ENCODE measurements at regions not wholly inside any gene's neighbourhood (a gene's known extent, or its start where the extent isn't known, plus 50 kb on each side); places are given as distances from the start of the nearest gene placed in this dataset.

DNA sequence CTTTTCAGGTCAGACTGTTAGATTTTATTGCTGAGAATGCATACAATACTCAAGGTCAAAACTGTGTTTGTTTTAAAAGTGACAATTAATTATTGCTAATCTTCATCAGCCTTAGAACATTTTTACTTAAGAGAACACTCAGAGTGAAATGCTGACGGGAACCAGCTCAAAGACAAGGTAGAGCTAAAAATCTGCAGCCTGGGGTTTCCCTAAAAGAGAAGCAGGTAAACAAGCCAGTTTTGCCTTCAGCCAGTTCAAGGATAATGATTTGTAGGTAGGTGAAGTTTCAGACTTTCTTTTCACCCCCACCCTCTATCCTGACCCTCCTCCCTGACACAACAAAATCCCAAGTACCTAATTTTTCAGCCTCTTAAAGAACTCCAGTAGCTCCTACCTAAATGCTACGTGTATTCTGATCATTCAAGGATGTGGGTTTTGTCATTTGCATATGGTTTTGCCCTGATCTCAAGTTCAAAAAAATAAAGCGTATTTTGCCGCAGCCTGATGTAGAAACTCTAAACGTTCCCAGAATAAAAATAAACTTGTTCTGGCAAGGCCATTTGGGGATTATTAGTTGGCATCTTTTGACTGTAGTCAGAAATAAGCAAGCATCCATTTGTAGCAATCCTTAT, 407.2 kb downstream of the EFNA5 start:
- no peak for DNase-seq (ENCODE audit: low read depth in 2 of 2)

DNA sequence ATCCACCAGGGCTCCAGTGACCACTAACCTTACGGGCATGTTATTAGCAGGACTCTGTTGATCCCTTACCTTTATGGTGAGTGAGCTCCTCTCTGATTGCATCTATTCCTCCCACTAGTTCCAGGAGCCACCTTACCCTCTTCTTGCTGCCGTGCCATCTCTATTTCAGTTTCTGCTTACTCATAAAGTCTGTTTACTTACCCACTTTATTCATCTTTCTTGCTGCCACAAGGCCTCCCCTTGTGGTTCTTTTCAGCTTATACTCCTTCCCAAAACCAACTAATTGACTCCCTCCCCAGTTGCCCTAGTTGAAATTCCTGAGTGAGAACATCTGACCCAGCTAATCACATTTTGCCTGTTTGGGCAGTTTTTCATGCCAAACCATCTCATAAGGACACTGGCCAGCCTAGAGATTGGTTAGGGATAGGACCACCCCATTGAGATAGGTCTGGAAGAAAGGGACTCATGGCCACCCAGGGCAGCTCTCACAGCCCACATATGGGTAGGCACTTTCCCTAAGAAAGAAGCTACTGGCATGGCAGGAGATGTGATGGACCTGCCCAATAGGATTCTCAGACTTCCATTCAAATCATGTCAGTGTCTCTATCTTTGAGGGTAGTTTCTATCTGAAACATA, 412.7 kb downstream of the EFNA5 start:
- no peak for DNase-seq (ENCODE audit: low read depth in 2 of 2)

DNA sequence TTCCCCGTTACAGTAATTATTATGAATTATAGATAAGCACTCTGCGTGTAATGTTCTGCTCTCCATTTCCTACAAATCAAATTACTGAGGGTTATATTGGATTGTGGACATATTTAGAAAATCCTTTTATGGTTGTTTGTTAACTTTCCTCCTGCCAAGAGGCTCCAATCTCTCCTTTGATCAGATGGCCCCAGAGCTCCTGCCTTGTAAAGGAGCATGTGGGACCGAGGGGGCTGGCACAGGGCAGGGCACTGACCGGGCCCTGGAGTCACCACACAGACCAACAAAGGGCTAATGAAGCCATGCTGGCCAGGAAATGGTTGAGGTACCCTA, 415.9 kb downstream of the EFNA5 start:
- DNase-seq (ENCODE audit: low read depth in 2 of 2): no peak

DNA sequence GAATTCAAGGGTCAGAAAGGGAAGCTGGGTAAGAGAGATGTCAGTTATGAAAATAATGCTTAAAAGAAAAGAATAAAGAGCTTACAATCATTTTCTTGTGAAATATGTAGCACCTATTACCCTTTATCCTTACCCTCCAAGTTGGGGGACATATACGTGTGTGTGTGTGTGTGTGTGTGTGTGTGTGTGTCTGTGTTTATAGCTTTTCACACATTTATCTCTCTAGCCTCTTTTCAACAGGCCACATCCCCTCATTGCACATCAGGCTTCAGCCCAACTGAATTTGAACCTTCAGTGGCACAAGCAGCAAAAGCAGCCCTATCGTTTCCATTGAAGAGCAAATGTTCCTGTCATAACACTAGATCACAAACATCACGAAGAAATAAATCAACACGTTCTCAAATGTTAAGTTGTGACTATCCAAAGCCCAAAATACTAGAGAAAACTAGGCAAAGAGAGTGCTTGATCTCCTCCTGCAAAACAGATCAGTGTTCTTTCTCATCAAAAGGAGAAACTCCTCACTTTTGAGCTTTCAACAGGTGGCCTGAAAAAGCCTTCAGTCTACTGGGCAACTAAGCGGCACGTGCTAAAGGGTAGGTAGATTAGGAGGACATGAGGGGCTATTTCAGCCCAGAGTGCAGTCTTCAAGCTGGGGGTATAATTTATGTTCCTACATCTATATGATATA, 416.4 kb downstream of the EFNA5 start:
- DNase-seq (ENCODE audit: low read depth in 2 of 2): no peak

DNA sequence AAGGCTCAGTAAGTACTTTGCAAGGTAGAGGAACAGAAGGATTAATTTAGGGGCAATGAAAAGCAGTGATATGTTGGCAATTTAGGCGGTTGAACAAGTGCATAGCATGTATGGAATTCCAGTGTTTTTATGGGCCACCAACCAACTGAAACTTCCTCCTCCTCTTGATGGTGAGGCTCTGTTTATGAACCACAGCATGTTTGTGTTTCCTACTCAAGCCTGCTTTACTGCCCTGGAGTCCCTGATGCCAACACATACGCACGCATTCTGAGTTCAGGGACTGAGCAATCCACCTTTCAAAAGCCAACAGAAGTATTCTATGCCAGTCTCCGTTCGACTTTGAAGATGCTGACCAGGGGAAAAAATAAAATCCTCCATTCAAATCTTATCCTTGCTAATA, 417.5 kb downstream of the EFNA5 start:
- no peak for DNase-seq (ENCODE audit: low read depth in 2 of 2)

- no peak for DNase-seq (ENCODE audit: low read depth in 2 of 2)
Observed at GRCh38 chr5:107251151-107251550, 419.6 kb downstream of the EFNA5 start.

DNA sequence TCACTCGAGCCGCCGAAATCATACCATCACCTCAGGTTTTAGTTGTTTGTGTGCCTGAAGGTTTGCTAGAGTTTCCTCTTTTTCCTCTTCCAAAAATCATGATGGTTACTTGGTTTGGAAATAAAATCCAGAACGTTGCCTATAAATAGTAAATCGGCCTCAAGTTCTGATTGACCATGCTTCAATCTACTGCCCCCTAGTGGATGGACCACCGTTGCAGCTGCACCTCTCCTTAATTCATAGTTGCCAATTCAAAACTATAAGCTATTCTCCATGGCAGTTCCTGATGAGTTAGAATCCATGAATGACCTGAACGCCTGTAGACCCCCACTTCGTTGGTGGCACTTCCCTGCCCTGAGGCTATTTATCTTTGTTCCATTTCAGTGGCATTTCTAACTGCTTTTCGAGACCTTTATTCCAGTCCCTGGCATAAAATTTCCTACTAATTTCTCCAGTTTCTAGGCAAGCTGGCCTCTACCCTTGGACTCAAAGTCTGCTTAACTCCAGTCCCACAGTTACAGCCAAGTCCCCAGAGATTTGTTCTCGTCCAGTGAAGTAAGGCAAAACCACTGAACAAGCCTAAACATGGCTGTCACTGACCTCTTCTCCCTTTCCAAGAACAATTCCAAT, 422.6 kb downstream of the EFNA5 start:
- DNase-seq (ENCODE audit: low read depth in 2 of 2): peak in 1 of 2 experiments; percentile 35

GRCh38 chr5:107247427-107247826, 423.3 kb downstream of the EFNA5 start:
- DNase-seq (ENCODE audit: low read depth in 2 of 2): no peak

GRCh38 chr5:107243220-107243579, 427.5 kb downstream of the EFNA5 start:
- no peak for DNase-seq (ENCODE audit: low read depth in 2 of 2)

- no peak for DNase-seq (ENCODE audit: low read depth in 2 of 2)
Observed at GRCh38 chr5:107242411-107243219, 428.1 kb downstream of the EFNA5 start.

GRCh38 chr5:107241841-107242240, 428.9 kb downstream of the EFNA5 start:
- no peak for DNase-seq (ENCODE audit: low read depth in 2 of 2)

DNA sequence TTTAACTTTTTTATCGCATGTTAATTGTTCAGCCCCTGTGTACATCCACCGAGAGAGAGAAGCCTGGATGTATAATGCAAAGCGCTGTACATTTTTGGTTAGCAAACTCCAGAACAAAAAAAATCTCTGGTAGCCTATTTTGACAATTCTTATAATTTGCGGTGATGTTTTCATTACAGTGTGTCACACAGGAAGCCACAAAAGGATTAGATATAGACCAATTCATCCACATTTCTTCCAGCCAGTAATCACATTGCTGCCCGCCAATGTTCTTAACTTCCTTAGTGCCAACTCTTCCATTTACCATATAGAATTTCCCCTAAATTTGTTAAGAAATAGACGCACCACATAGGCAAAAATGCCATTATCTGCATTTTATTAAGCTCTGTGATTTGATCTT, 435.6 kb downstream of the EFNA5 start:
- DNase-seq (ENCODE audit: low read depth in 2 of 2): no peak

- no peak for DNase-seq (ENCODE audit: low read depth in 2 of 2)
Observed at GRCh38 chr5:107232788-107233187, 437.9 kb downstream of the EFNA5 start.

- no peak for DNase-seq (ENCODE audit: low read depth in 2 of 2)
Observed at GRCh38 chr5:107232293-107232692, 438.4 kb downstream of the EFNA5 start.

DNA sequence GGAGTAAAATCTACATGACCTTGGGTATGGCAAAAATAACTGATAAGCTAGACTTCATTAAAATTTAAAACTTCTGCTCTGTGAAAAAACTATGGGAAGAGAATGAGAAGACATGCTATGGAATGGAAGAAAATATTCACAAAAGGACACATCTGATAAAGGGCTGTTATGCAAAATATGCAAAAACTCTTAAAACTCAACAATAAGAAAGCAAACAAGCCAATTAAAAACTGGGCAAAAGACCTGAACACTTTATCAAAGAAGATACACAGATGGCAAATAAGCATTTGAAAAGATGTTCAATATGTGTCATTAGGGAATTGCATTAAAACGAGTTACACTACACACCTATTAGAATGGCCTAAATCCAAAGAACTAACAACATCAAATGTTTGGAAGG, 439.5 kb downstream of the EFNA5 start:
- DNase-seq (ENCODE audit: low read depth in 2 of 2): no peak

- no peak for DNase-seq (ENCODE audit: low read depth in 2 of 2)
Observed at GRCh38 chr5:107230367-107230766, 440.4 kb downstream of the EFNA5 start.

DNA sequence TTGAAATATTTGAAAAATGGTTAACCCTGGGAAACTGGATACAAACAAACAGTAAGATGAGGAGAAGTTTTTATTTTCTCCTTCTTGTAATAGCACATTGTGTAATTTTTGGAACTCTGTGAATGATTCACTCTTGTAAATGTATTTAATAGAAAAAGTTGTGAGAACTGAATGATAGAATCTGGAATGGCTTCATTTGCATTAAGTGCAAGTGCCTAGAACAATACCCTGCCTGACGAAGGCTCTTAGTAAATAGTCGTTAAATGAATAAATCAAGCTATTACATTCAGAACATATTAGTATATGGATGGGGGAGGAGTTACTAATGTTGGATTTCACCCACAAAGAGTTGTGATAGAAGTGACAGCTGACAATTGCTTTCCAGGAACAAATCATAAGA, 442.5 kb downstream of the EFNA5 start:
- DNase-seq (ENCODE audit: low read depth in 2 of 2): no peak

DNA sequence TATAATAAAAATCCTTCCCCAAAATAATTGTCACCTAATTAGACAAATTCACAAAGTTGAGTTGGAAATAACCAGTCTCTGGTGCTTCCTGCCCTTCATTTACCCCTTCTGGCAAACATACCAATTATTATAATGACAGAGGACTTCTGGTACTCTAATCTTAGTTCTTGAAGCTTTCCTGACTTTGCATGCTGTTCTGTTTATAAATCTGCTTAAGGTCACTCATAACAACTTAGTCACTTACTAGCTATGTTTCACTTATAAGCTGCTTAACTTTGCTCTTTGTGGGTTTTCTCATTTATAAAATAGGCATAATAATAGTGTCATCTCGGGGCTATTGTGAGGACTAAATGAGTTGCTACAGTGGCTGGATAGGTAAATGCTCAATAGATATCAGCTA, 446.5 kb downstream of the EFNA5 start:
- DNase-seq (ENCODE audit: low read depth in 2 of 2): no peak

- no peak for DNase-seq (ENCODE audit: low read depth in 2 of 2)
Observed at GRCh38 chr5:107223066-107223465, 447.7 kb downstream of the EFNA5 start.

DNA sequence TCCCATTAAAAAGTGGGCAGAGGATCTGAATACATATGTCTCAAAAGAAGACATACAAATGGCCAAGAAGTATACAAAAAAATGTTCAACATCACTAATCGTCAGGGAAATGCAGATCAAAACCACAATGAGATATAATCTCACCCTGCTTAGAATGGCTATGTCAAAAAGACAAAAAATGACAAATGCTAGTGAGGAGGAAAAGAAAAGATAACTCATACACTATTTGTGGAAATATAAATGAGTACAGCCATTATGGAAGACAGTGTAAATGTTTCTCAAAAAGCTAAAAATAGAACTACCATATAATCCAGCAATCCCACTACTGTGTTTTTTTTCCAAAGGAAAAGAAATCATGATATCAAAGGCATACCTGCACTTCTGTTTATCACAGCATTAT, 450.7 kb downstream of the EFNA5 start:
- DNase-seq (ENCODE audit: low read depth in 2 of 2): no peak

- no peak for DNase-seq (ENCODE audit: low read depth in 2 of 2)
Observed at GRCh38 chr5:107218457-107219193, 452.1 kb downstream of the EFNA5 start.

Data from stimulated activated CD4-positive, alpha-beta T cell treated with anti-CD3 and anti-CD28 coated beads, Interleukin-12 subunit alpha, Interleukin-12 subunit beta, amount 100 ng/mL, for 24 hours (primary cell).